ENCODE measurements at regions not wholly inside any gene's neighbourhood (a gene's known extent, or its start where the extent isn't known, plus 50 kb on each side); places are given as distances from the start of the nearest gene placed in this dataset.
"Not testable (repeated sequence)": the region's sequence is repeated elsewhere in the genome, so short reads cannot be mapped to it uniquely, and the experiment has no call there.

GRCh38 chr7:110461621-110462020 lies 629.3 kb upstream of the LRRN3 start:
- TF ChIP-seq, protein P1, sequence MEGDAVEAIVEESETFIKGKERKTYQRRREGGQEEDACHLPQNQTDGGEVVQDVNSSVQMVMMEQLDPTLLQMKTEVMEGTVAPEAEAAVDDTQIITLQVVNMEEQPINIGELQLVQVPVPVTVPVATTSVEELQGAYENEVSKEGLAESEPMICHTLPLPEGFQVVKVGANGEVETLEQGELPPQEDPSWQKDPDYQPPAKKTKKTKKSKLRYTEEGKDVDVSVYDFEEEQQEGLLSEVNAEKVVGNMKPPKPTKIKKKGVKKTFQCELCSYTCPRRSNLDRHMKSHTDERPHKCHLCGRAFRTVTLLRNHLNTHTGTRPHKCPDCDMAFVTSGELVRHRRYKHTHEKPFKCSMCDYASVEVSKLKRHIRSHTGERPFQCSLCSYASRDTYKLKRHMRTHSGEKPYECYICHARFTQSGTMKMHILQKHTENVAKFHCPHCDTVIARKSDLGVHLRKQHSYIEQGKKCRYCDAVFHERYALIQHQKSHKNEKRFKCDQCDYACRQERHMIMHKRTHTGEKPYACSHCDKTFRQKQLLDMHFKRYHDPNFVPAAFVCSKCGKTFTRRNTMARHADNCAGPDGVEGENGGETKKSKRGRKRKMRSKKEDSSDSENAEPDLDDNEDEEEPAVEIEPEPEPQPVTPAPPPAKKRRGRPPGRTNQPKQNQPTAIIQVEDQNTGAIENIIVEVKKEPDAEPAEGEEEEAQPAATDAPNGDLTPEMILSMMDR (IDR thresholded peaks at IDR 0.05; ENCODE audit: borderline replicate concordance, insufficient read depth, low read depth, low read length), result no peak

DNA sequence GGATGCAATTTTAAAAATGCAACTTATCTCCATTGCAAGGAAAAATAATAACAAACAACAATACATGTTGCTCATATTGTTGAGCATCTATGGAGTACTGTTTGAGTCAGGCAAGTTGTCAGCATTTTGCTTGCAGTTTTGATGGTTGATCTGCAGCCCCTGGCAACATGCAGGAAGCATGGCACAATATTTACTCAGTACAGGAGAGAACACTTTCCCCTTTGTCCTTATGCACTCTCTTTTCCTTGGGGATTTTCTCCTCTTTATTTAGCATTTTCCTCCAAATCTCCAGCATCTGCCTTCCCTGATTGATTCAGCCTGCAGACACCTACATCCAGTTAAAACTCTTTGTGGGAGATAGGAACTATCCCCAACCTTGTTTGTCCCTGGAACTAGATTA lies 620.5 kb upstream of the LRRN3 start:
- no peak overlapping the region for H3K4me3 ChIP-seq (ENCODE audit: low read depth, low read length)
- TF ChIP-seq, protein P1 (IDR thresholded peaks at IDR 0.05; ENCODE audit: borderline replicate concordance, insufficient read depth, low read depth, low read length), result no peak

More at GRCh38 chr7:110461621-110462020, 629.3 kb upstream of the LRRN3 start:
- no peak overlapping the region for H3K4me3 ChIP-seq (ENCODE audit: low read depth, low read length)

- not testable (repeated sequence) for H3K4me3 ChIP-seq (ENCODE audit: low read depth, low read length)
These were observed 618.5 kb upstream of the LRRN3 start for GRCh38 chr7:110472419-110472818.

GRCh38 chr7:110480964-110481363 lies 610.0 kb upstream of the LRRN3 start:
- TF ChIP-seq, protein P1 (IDR thresholded peaks at IDR 0.05; ENCODE audit: borderline replicate concordance, insufficient read depth, low read depth, low read length), result no peak
- no peak overlapping the region for H3K4me3 ChIP-seq (ENCODE audit: low read depth, low read length)

- H3K4me3 ChIP-seq (ENCODE audit: low read depth, low read length), result no peak overlapping the region
- TF ChIP-seq, protein P1 (IDR thresholded peaks at IDR 0.05; ENCODE audit: borderline replicate concordance, insufficient read depth, low read depth, low read length), result no peak
These were observed 607.4 kb upstream of the LRRN3 start for GRCh38 chr7:110483553-110483952.

DNA sequence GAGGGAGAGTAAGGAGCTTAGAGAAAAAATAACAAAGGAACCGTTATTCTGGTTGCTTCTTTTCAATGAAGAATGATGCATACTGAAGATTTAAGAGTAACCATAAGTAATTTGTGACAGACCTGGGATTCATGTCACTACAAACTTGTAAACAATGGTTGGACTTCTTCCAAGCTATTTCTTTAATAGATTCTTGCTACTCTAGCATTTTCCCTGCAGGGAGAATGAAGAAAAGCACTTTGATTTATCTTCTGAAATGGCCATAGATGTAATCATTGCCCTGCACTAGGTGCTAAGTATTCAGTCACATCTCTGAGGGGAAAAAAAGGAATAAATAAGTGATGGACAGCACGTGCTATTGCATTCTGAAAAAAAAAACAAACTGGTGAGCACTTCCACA lies 606.6 kb upstream of the LRRN3 start:
- TF ChIP-seq, protein P1 (IDR thresholded peaks at IDR 0.05; ENCODE audit: borderline replicate concordance, insufficient read depth, low read depth, low read length), result no peak
- no peak overlapping the region for H3K4me3 ChIP-seq (ENCODE audit: low read depth, low read length)

DNA sequence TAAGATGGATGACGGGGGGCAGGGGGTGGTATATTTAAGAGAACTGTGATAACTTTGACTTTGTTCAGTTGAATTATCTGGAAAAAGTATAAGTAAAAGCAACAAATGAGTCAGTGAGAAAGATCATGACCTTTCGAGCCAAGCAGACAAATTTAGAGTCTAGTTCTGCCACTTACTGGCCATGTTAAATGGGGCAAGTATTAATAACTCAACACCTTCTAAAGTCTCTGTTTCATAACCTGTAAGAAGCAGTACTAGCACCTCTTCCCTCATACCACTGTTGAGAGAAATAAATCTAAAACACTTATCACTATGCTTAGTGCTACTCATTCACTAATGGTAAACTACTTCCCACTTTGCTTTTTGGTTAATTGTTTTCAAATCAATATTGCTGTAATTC lies 604.4 kb upstream of the LRRN3 start:
- TF ChIP-seq, protein P1 (IDR thresholded peaks at IDR 0.05; ENCODE audit: borderline replicate concordance, insufficient read depth, low read depth, low read length), result no peak
- H3K4me3 ChIP-seq (ENCODE audit: low read depth, low read length), result no peak overlapping the region

- H3K4me3 ChIP-seq (ENCODE audit: low read depth, low read length), result no peak overlapping the region
- TF ChIP-seq, protein P1 (IDR thresholded peaks at IDR 0.05; ENCODE audit: borderline replicate concordance, insufficient read depth, low read depth, low read length), result no peak
These were observed 588.0 kb upstream of the LRRN3 start for GRCh38 chr7:110502888-110503465.

Data from GM12875 (cell line).